NOMO-1 treated with DMSO at 0.1 percent for 48 hours (cell line): ENCODE measurements at regions not wholly inside any gene's neighbourhood (a gene's known extent, or its start where the extent isn't known, plus 50 kb on each side); places are given as distances from the start of the nearest gene placed in this dataset.

ENCODE experiments used
- DNase-seq: peaks from one replicate; lab custom pipeline; 2025; ENCODE audit not compliant: unreplicated experiment; lab: John Stamatoyannopoulos, UW

DNA sequence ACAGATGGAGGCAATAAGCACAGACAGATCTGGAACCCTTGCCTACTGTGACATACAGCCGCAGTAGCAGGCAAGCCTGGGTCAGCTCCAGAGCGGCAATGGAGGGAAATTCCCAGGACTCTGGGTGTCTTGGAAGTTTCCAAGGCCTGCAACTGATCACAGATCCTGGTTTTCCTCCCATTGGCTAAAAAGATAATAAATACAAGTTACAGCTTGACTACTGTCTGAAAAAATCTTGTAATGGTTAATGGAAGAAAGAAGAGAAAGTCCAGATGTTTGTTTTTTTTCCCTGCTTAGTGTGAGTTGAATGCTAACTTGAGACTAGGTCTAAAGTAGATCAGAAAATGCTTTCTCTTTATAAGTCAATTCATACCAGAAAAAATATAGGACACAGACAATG is 307.6 kb downstream of the ALDH8A1 start:
- no peak for DNase-seq

DNA sequence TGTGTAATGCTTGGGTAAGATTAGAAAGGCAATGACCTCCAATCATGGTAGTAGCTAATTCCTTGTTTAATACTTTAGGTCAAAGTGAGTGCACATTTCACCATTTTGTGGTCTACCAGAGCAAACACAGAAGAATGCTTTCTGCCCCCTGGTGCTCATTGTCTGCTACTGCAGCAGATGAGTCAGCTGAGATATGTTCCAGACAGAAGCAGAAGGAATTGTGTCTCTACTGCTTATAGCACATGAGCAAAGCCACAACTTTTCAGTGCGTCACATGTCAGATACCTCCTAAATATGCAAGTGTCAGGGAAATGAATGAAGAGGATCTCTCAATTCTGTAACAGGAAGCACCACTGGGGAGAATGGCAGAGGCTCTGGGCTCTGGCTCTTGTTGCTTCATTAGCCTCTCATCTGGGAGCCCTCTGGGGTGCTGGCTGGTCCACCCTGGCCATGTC is 308.9 kb downstream of the ALDH8A1 start:
- DNase-seq: peak; percentile 96

DNA sequence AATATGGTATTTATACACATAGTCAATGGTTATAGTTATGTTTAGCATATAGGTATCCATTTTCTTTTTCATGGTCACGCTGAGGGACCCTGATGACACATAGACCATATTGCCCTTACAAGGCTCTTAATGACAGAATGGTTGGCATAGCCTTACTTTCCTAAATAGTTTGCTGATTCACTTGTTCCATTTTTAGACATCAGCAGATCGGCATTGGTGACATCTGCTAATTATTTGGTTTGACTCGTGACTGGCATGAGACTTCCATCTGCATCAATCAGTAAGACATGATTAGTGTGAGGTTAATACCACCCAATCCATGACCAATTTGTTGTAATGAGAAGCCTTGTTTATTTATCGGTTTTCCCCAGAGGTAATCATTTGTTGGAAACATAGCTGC is 309.7 kb downstream of the ALDH8A1 start:
- DNase-seq: no peak

DNA sequence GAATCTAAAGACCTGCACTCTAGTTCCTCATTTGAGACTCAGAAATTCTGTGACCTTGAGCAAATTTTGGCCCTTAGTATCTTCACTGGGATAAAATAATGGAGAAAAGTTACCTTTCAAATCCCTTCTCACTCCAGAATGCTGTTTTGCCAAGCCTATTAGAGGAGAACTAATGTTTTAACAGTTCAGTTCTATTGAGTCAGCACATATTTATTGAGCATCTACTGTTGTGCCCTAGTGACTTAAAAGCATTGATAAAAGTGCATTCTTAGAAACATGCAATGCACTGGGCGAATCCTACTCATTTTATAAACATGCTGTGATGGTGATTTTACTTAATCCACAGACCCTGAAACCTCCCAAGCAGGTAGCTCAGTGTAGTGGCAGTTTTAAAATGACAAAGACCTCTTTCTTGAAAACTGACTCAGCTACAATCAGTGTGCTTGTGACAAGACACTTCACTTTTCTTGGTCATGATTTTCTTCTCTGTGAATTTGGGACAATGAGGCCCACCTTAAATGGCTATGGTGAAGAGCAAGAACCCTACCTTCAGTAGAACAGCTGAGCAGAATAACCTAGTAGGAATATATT is 312.0 kb downstream of the ALDH8A1 start:
- no peak for DNase-seq

DNA sequence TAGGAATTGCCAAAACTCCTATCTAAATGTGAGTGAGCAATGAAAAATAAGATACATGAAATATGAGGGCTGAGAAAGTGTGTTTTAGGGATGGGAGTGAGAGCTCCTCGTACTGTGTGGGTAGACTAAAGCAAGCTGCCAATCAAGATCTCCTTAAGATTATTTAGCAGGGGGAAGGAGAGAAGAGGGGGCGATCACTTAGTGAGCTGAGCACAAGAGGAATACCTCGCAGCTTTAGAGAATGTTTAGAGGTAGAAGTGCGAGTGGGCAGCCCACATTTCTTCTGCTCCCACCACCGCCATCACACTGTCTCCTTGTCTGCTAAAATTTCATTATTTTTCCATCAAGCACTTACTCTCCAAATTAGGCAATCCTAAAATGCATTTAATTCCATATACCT is 312.6 kb downstream of the ALDH8A1 start:
- no peak for DNase-seq

DNA sequence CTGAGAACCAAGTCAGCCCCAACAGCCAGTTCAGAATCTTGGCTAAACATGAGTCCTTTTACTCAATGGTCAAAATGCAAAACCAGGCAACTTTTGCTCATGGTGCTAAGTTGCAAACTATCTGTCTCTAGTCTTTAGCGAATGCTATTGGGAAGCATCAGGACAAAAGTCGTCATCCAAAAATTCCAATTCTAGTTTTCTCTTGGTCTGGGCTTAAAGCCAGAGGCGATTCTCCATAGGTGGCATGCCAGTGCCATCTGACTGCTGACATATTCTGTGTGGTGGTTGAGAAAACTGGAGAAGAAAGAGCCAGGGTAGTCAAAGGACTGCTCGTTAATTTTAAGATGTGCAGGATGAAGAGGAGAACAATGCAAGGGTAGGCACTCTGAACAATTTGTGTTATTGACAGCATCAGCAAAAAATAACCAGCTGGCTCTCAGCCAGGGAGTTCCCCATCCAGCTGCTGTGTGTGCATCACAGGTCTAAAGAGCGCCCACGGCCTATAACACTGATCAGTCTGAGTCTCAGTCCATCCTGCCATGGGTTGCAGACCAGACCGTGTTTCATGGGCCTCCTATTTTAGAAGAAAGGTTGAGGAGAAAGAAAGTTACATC is 313.6 kb downstream of the ALDH8A1 start:
- DNase-seq: no peak

DNA sequence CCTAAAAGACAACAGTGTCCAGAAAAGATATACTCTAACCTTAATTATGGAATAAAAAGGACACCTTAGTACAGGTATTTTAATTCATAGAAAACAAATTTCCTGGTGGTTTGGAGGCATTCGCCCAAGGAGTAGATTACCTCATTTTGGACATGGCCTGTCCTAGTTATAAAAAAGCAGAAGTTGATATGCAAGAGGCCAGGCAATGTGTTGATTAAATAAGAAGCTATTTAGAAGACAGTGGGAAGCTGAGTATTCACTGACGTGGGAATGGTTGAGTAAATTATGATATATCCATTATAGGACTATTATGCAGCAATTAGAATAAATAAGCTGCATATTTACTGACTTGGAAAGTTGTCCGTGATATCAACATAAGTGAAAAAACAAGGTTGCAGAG is 314.9 kb downstream of the ALDH8A1 start:
- peak; percentile 10 for DNase-seq

DNA sequence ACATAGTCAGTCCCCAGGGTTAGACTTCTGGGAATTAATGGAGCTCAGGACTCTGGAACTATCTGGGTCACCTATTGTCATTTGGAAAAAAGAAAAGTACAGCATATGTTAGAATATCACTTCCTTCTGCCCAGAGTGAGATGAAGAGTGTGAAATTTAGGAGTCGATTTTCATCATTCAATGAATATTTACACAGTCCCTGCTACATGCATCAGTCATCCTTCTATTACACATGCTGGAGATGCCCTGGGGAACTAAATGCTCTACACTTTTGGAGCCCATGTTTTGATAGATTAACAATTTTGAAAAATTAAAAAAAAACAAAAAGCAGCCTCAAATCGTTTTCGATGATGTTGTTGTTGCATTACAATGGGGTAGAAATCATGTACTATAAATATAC is 315.4 kb downstream of the ALDH8A1 start:
- DNase-seq: no peak

DNA sequence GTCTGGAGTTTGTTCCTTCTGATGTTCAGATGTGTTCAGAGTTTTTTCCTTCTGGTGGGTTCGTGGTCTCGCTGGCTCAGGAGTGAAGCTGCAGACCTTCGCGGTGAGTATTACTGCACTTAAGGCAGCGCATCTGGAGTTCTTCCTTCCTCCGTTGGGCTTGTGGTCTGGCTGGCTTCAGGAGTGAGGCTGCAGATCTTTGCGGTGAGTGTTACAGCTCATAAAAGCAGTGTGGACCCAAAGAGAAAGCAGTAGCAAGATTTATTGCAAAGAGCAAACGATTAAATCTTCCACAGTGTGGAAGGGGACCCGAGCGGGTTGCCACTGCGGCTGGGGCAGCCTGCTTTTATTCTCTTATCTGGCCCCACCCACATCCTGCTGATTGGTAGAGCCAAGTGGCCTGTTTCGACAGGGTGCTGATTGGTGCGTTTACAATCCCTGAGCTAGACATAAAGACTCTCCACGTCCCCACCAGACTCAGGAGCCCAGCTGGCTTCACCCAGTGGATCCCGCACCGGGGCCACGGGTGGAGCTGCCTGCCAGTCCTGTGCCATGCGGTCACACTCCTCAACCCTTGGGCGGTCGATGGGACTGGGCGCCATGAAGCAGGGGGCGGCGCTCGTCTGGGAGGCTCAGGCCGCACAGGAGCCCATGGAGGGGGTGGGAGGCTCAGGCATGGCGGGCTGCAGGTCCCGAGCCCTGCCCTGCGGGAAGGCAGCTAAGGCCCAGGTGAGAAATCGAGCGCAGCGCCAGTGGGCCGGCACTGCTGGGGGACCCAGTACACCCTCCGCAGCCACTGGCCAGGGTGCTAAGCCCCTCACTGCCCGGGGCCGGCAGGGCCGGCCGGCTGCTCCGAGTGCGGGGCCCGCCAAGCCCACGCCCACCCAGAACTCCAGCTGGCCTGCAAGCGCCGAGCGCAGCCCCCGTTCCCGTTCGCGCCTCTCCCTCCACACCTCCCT is 315.3 kb upstream of the SGK1 start:
- peak; percentile 95 for DNase-seq

DNA sequence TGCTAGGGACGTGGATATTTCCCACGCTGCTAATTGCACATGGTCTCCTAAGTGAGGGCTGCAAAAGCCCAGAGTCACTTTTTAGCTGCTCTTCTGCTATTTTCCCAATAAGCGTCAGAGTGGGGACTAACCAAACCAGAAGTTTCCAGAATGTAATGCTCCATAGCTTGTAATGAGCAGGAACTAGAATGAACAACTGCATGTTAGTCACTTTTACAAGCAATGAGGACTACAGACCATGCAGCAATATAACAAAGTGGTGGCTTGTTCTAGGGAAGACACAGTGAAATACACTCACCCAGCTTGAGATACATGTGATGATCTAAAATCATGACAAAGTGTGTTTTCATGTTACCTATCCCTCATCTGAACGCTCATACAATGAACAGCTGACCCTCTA is 314.1 kb upstream of the SGK1 start:
- no peak for DNase-seq

DNA sequence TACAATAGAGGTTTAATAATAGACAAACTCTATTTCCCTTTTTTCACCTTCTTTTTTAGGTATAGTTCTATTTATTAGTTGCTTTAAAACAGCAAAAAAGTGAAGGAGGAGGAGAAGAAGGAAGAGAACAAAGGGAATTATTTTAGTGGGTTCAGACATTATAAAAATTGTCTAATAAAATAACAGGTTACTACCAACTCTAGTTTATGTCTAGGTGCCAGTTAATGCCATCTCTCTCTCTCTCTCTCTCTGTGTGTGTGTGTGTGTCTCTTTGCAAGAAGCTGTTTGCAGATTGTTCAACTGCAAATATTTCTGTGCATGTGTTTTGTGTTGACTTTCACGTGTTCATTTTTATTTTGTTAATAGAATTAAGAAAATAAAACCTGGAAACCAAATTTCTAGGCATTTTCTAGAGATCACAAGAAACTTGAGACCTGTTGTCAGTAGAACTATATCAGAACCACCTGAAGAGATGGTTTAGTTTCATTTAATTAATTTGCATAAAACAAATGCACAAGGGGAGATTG is 313.5 kb upstream of the SGK1 start:
- DNase-seq: no peak

DNA sequence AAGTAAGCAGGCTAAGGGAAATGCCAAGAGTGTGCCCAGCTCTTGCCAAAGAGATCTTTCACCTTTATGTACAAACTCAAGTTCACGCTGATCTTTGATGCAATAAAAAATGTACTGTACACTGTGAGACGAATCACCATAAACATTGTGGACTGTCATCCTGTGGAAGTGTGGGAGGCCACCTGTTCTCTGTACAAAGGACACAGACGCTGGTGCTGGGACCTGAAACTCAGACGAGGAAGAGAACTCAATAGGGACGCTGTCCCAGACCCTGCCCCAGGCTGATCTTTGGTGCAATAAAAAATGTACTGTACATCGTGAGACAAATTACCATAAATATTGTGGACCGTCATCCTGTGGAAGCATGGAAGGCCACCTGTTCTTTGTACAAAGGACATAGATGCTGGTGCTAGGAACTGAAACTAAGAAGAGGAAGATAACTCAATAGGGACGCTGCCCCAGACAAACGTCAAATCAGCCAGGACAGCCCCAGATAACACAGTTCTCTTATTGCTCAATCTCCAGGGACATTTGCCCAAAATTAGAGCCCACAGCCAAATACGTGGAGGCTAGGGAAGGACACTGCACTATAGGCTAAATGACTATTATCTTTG is 312.7 kb upstream of the SGK1 start:
- peak; percentile 95 for DNase-seq

DNA sequence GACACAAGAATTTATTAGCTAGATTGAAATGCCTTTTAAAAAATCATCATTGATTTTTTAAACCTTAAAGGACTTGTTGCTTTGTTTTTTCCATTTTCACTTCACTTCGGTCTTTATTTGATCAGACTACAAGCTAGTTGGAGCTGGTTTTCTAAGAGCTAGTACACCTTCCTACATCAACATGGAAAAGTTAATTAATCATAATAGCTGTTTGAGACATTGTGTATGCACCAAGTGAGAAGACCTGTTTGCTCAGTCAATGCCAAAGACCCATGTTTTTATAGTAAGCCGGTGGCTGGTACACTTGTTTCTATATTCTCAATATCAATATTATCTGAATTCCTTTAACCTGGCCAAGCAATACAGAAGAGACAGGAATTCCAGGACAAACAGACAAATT is 310.2 kb upstream of the SGK1 start:
- DNase-seq: no peak

DNA sequence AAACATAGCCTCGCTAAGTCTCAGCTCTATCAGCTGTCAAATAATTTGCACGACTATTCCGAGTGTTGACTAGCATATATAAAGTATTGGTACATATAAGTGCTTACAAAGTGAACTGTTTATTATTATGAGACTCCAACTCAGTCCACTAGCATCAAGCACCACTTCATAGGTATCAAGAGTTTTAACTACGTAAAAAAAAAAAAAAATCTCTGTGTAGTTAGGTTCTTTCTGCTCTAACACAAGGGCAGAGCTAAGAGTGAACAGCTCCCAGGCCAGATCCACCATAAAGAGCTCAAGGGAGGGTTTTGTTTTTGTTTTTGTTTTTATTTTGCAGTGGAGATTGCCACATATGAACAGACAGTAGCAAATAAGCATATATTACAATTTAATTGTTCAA is 309.8 kb upstream of the SGK1 start:
- DNase-seq: no peak

DNA sequence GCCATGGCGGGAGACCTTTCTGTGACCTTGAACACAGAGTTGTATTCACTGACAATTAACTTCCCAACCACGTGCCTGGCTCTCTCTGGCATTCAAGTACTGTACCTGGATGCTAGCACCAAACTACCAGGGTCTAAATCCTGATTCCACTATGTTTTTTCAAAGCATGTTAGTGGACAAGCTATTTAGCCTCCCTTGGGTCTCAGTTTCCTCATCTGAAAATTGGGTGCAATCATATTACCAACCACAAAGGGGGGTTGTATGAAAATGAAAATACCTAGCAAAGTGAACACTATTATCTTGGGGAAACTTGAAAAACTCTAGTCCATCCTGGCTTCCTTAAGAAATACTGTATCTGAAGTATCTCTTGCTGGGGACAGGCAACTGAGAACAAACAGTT is 308.7 kb upstream of the SGK1 start:
- DNase-seq: no peak

DNA sequence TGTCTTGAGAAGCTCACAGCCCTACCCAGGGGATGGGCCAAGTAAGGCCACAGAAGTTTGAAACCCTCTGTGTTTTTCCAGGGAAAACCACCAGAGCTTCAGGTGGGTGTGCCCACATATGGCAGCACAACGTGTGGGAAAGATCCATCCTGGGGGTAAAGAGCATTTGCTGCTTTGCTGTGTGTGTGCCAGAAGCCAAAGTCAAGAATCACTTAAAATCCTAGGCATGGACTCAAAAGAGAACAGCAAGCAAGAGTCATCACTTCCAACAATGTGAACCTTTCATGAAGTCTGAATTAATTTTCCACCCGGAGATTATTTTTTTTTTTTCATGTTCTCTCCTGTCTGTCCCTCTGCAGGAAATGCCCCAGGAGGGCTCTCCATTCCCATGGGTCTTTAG is 308.2 kb upstream of the SGK1 start:
- DNase-seq: no peak

DNA sequence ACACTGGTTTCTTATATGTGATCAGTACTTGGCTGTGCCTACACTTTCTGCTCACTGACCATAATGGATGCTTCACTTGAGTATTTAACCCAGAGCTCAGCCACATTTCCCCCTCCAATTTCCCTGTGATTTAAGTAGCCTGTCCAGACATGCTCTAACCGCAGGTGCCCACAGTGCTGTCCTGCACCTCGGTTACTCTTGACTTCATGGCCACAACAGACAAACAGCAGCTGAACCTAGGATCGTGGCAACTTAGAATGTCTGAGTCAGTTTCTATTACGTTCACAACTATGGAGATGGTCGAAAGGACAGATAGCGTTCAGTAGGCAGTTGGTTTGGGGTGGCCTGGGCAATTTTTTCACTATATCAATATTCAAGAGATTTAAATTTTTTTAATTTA is 306.9 kb upstream of the SGK1 start:
- DNase-seq: no peak

DNA sequence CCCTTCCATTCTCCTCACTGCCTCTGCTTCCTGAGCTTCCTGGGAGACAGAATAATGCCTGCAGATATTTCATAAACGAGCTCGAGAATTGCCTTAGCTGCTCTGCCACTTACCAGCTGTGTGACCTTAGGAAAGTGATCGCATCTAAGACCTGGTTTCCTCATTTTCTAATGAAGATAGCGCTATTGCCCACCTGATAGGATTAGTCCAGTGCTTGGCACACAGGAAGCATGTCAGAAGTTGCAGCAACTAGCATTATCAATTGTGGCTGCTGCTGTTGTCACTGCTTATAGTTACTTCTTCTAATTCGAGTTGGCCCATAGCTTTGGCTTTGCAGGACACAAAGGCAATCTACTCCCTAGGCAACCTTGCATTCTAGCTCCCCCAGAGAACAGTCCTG is 305.5 kb upstream of the SGK1 start:
- peak; percentile 72 for DNase-seq

DNA sequence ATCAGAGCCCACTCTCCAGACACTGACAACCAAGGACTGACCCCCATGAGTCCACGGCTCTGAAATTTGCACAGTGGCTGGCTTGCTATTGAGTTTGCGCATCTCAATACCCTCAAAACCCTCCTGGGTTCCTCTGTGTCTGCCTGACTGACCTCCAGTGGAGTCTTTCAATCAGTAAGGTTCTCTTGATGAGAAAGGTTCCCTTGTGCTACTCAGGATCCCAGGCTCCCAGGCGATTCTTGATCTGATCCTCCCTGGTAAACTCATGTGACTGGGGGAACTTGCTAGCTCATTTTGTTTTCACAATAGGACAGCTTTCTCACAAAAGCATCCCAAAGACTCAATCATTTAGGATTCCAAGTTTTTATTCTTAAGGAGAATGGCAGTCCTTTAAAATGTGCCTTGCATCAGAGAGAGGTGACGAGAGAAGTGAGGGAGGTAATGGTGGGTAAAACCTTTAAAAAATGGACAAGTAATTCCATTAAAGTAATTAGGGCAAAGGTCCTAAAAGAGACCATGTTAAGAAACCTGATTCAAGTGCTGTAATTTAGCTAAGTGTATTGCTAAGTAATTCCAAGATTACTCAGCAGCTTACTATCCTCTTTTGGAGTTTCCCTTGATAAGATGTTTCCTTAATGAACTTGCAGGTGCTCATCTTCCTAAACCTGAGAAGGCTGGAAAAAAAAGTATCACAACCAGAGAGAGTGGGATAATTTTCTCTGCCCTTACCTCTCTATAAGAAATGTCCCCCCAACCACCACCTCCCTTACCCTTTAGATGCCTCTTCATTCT is 304.7 kb upstream of the SGK1 start:
- DNase-seq: no peak

DNA sequence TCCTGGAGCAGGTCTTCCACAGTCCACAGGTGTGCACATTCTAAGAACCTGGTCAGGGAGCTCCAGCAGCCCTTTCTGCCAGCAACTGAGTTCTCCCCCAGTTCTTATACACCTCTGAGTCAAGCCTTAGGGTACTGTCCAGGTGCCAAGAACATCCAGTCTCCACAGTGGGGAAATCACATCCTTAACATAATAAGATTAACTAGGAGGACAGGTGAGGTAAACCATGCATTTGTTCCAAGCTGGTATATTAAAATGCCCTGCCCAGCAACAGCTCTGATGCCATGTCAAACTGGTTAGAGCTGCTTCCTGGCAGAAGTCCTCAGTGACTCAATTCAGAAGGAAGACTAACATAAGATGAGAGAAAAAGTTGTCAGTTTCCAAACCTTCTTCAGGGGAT is 303.9 kb upstream of the SGK1 start:
- DNase-seq: no peak

DNA sequence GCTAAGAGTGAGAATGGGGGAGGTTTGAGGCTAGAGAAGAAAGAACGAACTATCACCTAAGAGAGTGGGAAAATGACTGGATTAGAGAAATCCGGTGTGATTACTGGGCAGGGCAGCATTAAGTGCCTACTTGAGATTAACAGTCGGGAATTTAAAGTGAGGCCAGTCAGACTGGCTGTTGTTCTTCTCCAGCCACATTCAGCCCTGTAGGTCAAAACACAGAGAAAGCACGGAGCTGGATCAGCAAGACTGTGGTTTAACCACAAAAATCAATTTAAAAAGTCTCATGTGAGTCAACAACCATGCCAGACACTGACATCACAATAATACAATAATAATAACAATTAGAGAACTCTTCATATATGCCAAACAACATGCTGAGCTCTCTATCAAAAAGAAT is 301.9 kb upstream of the SGK1 start:
- no peak for DNase-seq
